H7 (cell line): ENCODE measurements at regions not wholly inside any gene's neighbourhood (a gene's known extent, or its start where the extent isn't known, plus 50 kb on each side); places are given as distances from the start of the nearest gene placed in this dataset.
A peak's percentile ranks its signal among the peaks of the same experiment; 100 is the strongest.

Source experiments
- DNase-seq: peaks from one replicate; pipeline ENCODE4 v3.0.0; 2012
- H3K27me3 ChIP-seq: 2 replicates; pipeline ENCODE4 v1.6.0; 2011; ENCODE audit warnings: mild to moderate bottlenecking, low read length; ENCODE audit not compliant: control insufficient read depth, insufficient read depth
- H3K36me3 ChIP-seq: replicated peaks from 2 replicates; pipeline ENCODE4 v1.5.1; 2011; ENCODE audit warnings: low read length; ENCODE audit not compliant: control insufficient read depth, insufficient read depth
- H3K4me3 ChIP-seq: 2 replicates; pipeline ENCODE4 v1.5.1; 2011; ENCODE audit warnings: low read depth, mild to moderate bottlenecking, control low read depth, low read length, moderate library complexity; ENCODE audit not compliant: insufficient read depth

- H3K27me3 ChIP-seq = no peaks in the 10 kb centered on the region
- no peak overlapping the region for H3K4me3 ChIP-seq
- H3K36me3 ChIP-seq = no peaks in the 10 kb centered on the region
- peak; percentile 13 for DNase-seq
Observed at GRCh38 chr6:113488812-113489685, 368.1 kb upstream of the MARCKS start.

- H3K4me3 ChIP-seq = no peak overlapping the region
- no peaks in the 10 kb centered on the region for H3K27me3 ChIP-seq
- H3K36me3 ChIP-seq = no peaks in the 10 kb centered on the region
- DNase-seq = no peak
Observed at GRCh38 chr6:113489952-113490746, 367.0 kb upstream of the MARCKS start.

- H3K4me3 ChIP-seq = no peak overlapping the region
- no peaks in the 10 kb centered on the region for H3K36me3 ChIP-seq
- H3K27me3 ChIP-seq = no peaks in the 10 kb centered on the region
- no peak for DNase-seq
Observed at GRCh38 chr6:113491376-113491775, 365.8 kb upstream of the MARCKS start.

GRCh38 chr6:113493991-113494390, 363.2 kb upstream of the MARCKS start:
- Histone ChIP-seq H3K4me3 (no peak overlapping the region), H3K27me3 (no peaks in the 10 kb centered on the region), H3K36me3 (no peaks in the 10 kb centered on the region)
- DNase-seq = no peak

- Histone ChIP-seq H3K4me3 (no peak overlapping the region), H3K27me3 (no peaks in the 10 kb centered on the region), H3K36me3 (no peaks in the 10 kb centered on the region)
- DNase-seq = no peak
Observed at GRCh38 chr6:113495521-113495920, 361.6 kb upstream of the MARCKS start.

- H3K36me3 ChIP-seq = no peaks in the 10 kb centered on the region
- no peaks in the 10 kb centered on the region for H3K27me3 ChIP-seq
- H3K4me3 ChIP-seq = no peak overlapping the region
- DNase-seq = no peak
Observed at GRCh38 chr6:113496166-113496565, 361.0 kb upstream of the MARCKS start.

- DNase-seq = no peak
- H3K27me3 ChIP-seq = no peaks in the 10 kb centered on the region
- H3K36me3 ChIP-seq = no peaks in the 10 kb centered on the region
- no peak overlapping the region for H3K4me3 ChIP-seq
Observed at GRCh38 chr6:113500221-113500620, 356.9 kb upstream of the MARCKS start.

GRCh38 chr6:113505084-113505699, 352.0 kb upstream of the MARCKS start:
- Histone ChIP-seq H3K36me3 (no peaks in the 10 kb centered on the region), H3K27me3 (no peaks in the 10 kb centered on the region; the same call in 1 of the 2 replicates), H3K4me3 (no peak overlapping the region)
- DNase-seq = no peak

- Histone ChIP-seq H3K4me3 (no peak overlapping the region), H3K27me3 (no peaks in the 10 kb centered on the region; the same call in 1 of the 2 replicates), H3K36me3 (no peaks in the 10 kb centered on the region)
- DNase-seq = no peak
Observed at GRCh38 chr6:113508249-113508648, 348.9 kb upstream of the MARCKS start.

GRCh38 chr6:113511100-113511499, 346.0 kb upstream of the MARCKS start:
- Histone ChIP-seq H3K36me3 (no peaks in the 10 kb centered on the region), H3K27me3 (no peaks in the 10 kb centered on the region; the same call in 1 of the 2 replicates), H3K4me3 (no peak overlapping the region)
- DNase-seq = no peak

- no peaks in the 10 kb centered on the region for H3K36me3 ChIP-seq
- no peak for DNase-seq
- no peak overlapping the region for H3K4me3 ChIP-seq
- no peaks in the 10 kb centered on the region for H3K27me3 ChIP-seq
Observed at GRCh38 chr6:113512576-113512975, 344.6 kb upstream of the MARCKS start.

- H3K36me3 ChIP-seq = no peaks in the 10 kb centered on the region
- no peak for DNase-seq
- no peak overlapping the region for H3K4me3 ChIP-seq
- no peaks in the 10 kb centered on the region for H3K27me3 ChIP-seq
Observed at GRCh38 chr6:113513086-113513485, 344.1 kb upstream of the MARCKS start.

- no peak for DNase-seq
- no peaks in the 10 kb centered on the region for H3K27me3 ChIP-seq
- no peaks in the 10 kb centered on the region for H3K36me3 ChIP-seq
- H3K4me3 ChIP-seq = no peak overlapping the region
Observed at GRCh38 chr6:113522376-113522775, 334.8 kb upstream of the MARCKS start.

GRCh38 chr6:113524826-113525225, 332.3 kb upstream of the MARCKS start:
- no peaks in the 10 kb centered on the region for H3K36me3 ChIP-seq
- H3K4me3 ChIP-seq = no peak overlapping the region
- DNase-seq = no peak
- H3K27me3 ChIP-seq = no peaks in the 10 kb centered on the region

- H3K36me3 ChIP-seq = no peaks in the 10 kb centered on the region
- H3K4me3 ChIP-seq = no peak overlapping the region
- H3K27me3 ChIP-seq = no peaks in the 10 kb centered on the region
- no peak for DNase-seq
Observed at GRCh38 chr6:113526553-113526952, 330.6 kb upstream of the MARCKS start.
